ENCODE measurements at regions not wholly inside any gene's neighbourhood (a gene's known extent, or its start where the extent isn't known, plus 50 kb on each side); places are given as distances from the start of the nearest gene placed in this dataset.
"Not testable (repeated sequence)": the region's sequence is repeated elsewhere in the genome, so short reads cannot be mapped to it uniquely, and the experiment has no call there.

GRCh38 chr18:73688161-73688560 lies 459.5 kb downstream of the FBXO15 start:
- DNase-seq (ENCODE audit: low read depth in 2 of 2) = no peak

DNA sequence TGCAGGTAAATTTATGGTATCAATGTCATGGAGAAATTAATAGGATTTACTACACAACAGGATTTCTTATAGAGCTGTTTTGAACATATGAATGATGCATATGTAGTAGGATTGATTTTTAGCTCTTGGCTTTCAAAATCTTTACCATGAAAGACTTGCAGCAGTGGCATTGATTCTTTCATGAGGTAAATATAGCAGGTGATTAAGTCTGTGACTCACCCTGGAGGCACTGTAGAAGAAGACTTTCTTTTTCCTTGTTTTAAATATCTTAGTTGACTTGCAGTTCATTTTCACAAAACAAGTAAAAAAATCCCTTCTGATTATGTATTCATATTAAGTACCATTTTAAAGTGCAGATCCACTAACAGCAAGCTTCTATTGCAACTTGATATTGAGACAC lies 463.0 kb downstream of the FBXO15 start:
- DNase-seq (ENCODE audit: low read depth in 2 of 2) = peak in 1 of 2 donors; percentile 11

GRCh38 chr18:73683409-73684238 lies 464.0 kb downstream of the FBXO15 start:
- DNase-seq (ENCODE audit: low read depth in 2 of 2) = no peak

GRCh38 chr18:73681912-73682311 lies 465.7 kb downstream of the FBXO15 start:
- no peak for DNase-seq (ENCODE audit: low read depth in 2 of 2)

- no peak for DNase-seq (ENCODE audit: low read depth in 2 of 2)
Observed at GRCh38 chr18:73681398-73681797, 466.2 kb downstream of the FBXO15 start.

DNA sequence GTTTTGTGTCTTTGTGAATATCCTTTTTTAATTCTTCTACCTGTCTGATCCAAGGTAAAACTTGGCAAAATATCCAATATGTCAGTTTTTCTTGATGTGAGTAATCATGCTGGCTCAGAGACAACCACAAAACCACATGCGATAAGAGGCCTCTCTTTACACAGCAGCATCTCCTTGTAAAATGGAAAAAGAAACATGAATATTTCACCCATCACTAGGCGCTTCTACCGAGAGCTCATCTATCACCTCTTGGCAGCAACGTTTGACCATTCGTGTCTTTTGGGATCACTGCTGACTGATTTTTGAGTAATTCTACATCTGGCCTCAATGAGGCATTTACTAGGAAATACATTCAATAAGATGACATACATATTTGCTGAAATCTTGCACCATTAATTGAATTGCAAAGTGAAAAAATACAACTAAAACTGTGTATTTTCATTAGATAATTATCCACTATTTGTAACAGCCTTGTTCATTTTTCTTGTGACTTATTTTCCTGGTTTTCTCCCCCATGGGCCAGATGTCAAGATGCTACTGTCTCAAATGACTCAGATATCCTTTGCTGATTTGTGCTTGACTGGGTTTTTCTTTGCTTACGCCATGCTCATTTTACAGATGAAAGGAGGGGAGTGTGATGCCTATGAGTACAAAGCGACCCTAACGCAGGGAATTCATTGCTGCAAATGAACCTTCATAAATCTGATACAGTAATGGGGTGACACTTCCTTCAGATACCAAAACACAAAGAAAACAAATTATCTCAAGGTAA lies 467.5 kb downstream of the FBXO15 start:
- no peak for DNase-seq (ENCODE audit: low read depth in 2 of 2)

DNA sequence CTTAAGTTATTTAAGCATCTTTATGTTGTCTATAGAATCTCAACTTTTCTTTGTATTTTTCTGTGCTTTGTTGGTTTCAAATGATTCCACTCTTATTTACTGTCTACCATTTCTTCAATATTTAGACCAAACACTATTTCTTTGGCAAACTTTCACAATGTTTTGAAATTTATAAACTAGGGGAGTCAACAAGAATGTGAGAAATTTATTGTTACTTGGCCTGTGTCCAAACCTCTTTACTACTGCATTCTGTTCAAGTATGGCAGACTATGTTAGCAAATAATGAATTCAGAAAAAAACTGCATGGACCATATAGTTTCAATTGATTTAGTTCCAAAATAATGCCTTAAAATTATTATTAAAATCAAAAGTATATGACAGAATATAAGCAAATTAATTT lies 470.2 kb downstream of the FBXO15 start:
- no peak for DNase-seq (ENCODE audit: low read depth in 2 of 2)

DNA sequence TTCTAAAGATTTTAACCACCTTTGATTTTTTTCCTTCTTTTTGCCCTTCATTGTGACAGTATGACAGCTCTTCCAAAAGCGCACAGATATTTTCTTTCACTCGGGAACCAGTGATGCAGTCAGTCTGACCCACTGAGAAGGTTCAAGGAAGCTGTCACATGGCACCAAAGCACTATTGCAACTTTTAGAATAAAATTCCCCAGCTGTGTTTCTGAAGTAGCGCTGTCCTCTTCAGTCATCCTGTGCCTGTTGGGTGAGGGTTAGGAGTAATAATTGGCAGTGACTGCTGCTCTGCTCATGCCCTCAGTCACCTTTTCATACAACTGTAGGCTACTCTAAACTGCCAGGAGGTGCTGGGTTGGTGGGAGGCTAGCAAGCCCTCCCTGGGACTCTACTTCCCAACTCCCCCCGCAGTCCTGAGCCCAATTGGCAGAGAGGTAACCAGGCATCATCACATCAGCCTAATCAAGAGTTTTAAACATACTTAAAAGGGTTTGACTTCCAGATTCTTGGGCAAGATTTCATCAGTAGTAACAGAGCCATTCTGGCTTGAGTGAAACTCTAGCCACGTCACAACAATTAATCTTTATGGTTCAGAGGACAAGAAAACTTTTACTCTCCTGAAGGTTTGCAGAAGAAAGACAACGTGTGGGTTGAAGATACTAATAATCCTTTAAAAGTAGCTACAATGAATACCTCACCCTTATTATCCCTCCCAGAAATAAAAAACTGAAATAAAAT lies 473.3 kb downstream of the FBXO15 start:
- DNase-seq (ENCODE audit: low read depth in 2 of 2) = no peak

- not testable (repeated sequence) for DNase-seq (ENCODE audit: low read depth in 2 of 2)
Observed at GRCh38 chr18:73671480-73671879, 476.2 kb downstream of the FBXO15 start.

GRCh38 chr18:73670524-73670923 lies 477.1 kb downstream of the FBXO15 start:
- no peak for DNase-seq (ENCODE audit: low read depth in 2 of 2)

DNA sequence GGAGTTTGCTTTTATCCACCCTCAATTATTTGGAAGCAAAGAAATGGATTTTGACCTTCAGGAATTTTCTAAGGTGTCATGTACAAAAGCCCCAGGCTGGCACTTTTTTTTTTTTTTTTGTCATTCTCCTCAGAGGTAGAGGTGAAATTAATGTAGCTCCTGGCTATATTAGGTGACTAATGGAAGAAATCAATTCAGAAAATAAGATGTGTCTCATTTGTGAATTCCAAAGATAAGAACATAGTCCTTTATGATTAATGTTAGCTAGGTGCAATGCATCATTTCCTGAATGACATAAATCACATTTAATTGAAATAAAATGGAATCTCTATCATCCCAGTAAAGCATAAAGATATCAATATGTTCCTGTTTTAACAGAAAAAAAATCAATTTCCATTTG lies 477.6 kb downstream of the FBXO15 start:
- no peak for DNase-seq (ENCODE audit: low read depth in 2 of 2)

DNA sequence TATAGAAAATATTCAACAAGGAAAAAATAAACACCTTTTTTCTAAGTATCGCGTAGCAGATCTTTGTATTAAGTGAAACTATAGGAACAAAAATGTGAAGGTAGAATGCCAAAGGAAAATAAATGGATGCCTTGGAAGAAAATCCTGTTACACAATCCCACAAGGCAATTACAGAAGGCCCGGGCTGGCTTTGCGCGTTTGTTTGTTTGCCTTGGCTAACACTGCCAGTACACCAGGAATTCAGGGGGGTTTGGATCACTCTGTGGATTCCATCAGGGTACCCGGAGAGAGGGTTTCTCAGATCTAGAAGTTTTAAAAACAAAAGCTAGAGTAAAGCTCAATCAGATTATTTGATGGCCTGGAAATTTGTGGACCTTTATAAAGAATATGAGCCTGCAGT lies 478.3 kb downstream of the FBXO15 start:
- peak in 1 of 2 donors; percentile 54 for DNase-seq (ENCODE audit: low read depth in 2 of 2)

- DNase-seq (ENCODE audit: low read depth in 2 of 2) = no peak
Observed at GRCh38 chr18:73668051-73668450, 479.6 kb downstream of the FBXO15 start.

- no peak for DNase-seq (ENCODE audit: low read depth in 2 of 2)
Observed at GRCh38 chr18:73666772-73667171, 480.9 kb downstream of the FBXO15 start.

GRCh38 chr18:73664896-73665295 lies 482.7 kb downstream of the FBXO15 start:
- DNase-seq (ENCODE audit: low read depth in 2 of 2) = no peak

GRCh38 chr18:73663581-73663980 lies 484.1 kb downstream of the FBXO15 start:
- DNase-seq (ENCODE audit: low read depth in 2 of 2) = no peak

DNA sequence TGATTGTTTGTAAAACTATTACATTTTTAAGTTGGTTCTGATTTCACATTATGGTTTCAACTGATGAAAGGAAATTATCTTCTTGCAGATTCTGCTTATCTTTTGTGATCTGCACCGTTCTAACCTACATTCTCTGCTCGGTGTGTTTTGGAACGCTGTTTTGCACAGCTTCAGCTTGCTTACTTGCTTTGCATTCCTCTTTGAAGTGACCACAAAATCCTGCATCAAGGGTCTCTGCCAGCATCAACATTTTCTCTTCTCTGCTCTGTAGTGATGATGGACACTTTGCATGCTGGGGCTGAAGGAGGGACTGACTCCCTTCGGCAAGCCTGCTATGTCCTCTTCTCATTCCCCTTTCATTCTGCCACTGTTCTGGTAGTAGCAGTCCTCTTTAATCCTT lies 485.2 kb downstream of the FBXO15 start:
- no peak for DNase-seq (ENCODE audit: low read depth in 2 of 2)

- peak in 1 of 2 donors; percentile 43 for DNase-seq (ENCODE audit: low read depth in 2 of 2)
Observed at GRCh38 chr18:73660931-73661856, 486.4 kb downstream of the FBXO15 start.

- no peak for DNase-seq (ENCODE audit: low read depth in 2 of 2)
Observed at GRCh38 chr18:73656691-73657090, 490.9 kb downstream of the FBXO15 start.

DNA sequence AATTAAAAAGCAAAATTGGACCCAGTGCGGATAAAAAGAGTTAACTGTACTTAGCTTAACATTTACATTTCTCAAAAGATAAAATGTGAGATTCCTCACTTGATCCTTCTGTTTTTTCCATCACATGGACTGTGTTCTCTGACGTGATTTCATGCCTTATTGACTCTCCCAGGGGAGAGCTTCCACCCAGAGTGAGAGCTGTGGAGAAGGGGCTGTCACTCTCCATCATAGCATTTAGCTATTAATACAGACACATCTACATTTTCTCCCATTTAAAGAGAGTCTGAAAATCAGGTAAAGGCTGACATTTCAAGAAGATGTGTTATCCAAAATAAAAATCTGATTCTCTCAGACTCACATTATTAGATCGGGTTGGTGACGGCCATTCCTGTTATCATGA lies 493.8 kb downstream of the FBXO15 start:
- DNase-seq (ENCODE audit: low read depth in 2 of 2) = no peak

DNA sequence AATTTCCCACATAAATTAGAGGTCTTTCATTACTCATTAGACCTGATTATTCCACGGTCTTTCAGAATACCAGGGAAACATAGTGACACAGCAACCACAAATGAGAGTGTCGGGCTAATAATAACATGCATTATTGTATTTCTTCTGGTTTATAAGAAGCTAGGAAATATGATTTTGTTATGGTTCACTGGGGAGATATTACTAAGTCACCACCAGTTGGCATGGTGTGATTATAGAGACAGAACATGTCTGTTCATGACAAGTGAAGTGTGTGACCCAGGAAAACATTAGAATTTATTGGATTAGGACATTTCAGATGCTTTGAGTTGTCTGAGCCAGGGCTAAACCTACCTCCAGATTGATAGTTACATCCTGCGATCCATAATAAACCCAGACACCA lies 494.4 kb downstream of the FBXO15 start:
- DNase-seq (ENCODE audit: low read depth in 2 of 2) = no peak

Measured in dermis microvascular lymphatic vessel endothelial cell (primary cell).